Esophagus squamous epithelium (tissue), 5 donors: ENCODE measurements at regions not wholly inside any gene's neighbourhood (a gene's known extent, or its start where the extent isn't known, plus 50 kb on each side); places are given as distances from the start of the nearest gene placed in this dataset.

Experiments used
- DNase-seq: peaks from one replicate; lab custom pipeline; 2025; lab: John Stamatoyannopoulos, UW
- H3K27ac ChIP-seq, 4 donors: fragments of 200-600 bp; sonication (generic); one replicate each; pipeline ENCODE4 v1.5.1; 2016 to 2019; ENCODE audit warnings: mild to moderate bottlenecking in 1 of 4
- H3K27me3 ChIP-seq, 4 donors: fragments of 200-600 bp; sonication (generic); 1 replicate in 3 of 4; 2 replicates in 1 of 4; pipeline versions ENCODE4 v1.5.1 to v1.6.0; 2017 to 2021; ENCODE audit warnings: antibody characterized with exemption in 1 of 4
- H3K36me3 ChIP-seq, 3 donors: fragments of 200-600 bp; sonication (generic); one replicate each; pipeline ENCODE4 v1.5.1; 2016 to 2019
- H3K4me1 ChIP-seq, 3 donors: fragments of 200-600 bp; sonication (generic); one replicate each; pipeline ENCODE4 v1.5.1; 2017 to 2019
- H3K4me3 ChIP-seq, 4 donors: fragments of 200-600 bp; sonication (generic); 1 replicate in 3 of 4; 2 replicates in 1 of 4; pipeline ENCODE4 v1.5.1; 2016 to 2019; ENCODE audit warnings: mild to moderate bottlenecking in 2 of 4, moderate library complexity in 1 of 4
- H3K9me3 ChIP-seq, 3 donors: fragments of 200-600 bp; sonication (generic); one replicate each; pipeline ENCODE4 v1.5.1; 2016 to 2019
- CTCF ChIP-seq, 6 experiments: fragments of 450-650 bp in 4 of 6; fragments of 200-600 bp in 2 of 6; sonication (generic) in 2 of 6; IDR thresholded peaks; one replicate each; pipeline ENCODE4 v1.5.1; 2016 to 2019; ENCODE audit warnings: antibody characterized with exemption in 6 of 6, mild to moderate bottlenecking in 4 of 6, moderate library complexity in 4 of 6
- POLR2A ChIP-seq, 4 donors: fragments of 450-650 bp; IDR thresholded peaks; one replicate each; pipeline ENCODE4 v1.6.1; 2017; ENCODE audit warnings: antibody characterized with exemption in 4 of 4, mild to moderate bottlenecking in 4 of 4, moderate library complexity in 3 of 4
- WGBS, 2 donors: methylation state at CpG; one replicate each; pipeline ENCODE4 v1.1.5; 2018; 5-methylcytosine and 5-hydroxymethylcytosine counted together
- intact Hi-C: fragments of 100-400 bp; cut with DNase I; formaldehyde crosslinking; loops from one replicate; pipeline ENCODE4 v1.15.0; 2022
- donor health status: DM: yes; HTN: yes; CAD: no.

- no peak for DNase-seq
- H3K9me3 ChIP-seq = no peaks in the 10 kb centered on the region
- H3K4me3 ChIP-seq = no peak overlapping the region
- 67% methylated on average over 4 of the region's 4 CpGs for WGBS, 2 donors
- intact Hi-C loops = no loop called here
- no peak overlapping the region for H3K27ac ChIP-seq
- no peak for TF ChIP-seq CTCF (IDR thresholded peaks at IDR 0.05)
- no peak for TF ChIP-seq POLR2A (IDR thresholded peaks at IDR 0.05)
- H3K4me1 ChIP-seq = peaks cover 0 to 11% (median 0%) of the 10 kb centered on the region in 3 donors
- no peaks in the 10 kb centered on the region for H3K36me3 ChIP-seq
- H3K27me3 ChIP-seq = no peaks in the 10 kb centered on the region
Measured at GRCh38 chr18:78191276-78191675, 788.3 kb upstream of the SALL3 start.

- H3K27ac ChIP-seq = no peak overlapping the region
- WGBS, 2 donors = 0% methylated on average over 1 of the region's 1 CpG
- peaks cover 0 to 11% (median 0%) of the 10 kb centered on the region in 3 donors for H3K4me1 ChIP-seq
- TF ChIP-seq POLR2A (IDR thresholded peaks at IDR 0.05) = no peak
- peak in 4 of 6 experiments; percentile 19 to 67 (median 34) for TF ChIP-seq CTCF (IDR thresholded peaks at IDR 0.05)
- DNase-seq = no peak
- H3K4me3 ChIP-seq = no peak overlapping the region
- intact Hi-C loops = no loop called here
- H3K27me3 ChIP-seq = no peaks in the 10 kb centered on the region
- no peaks in the 10 kb centered on the region for H3K9me3 ChIP-seq
- H3K36me3 ChIP-seq = no peaks in the 10 kb centered on the region
Measured at GRCh38 chr18:78192054-78192453, 787.6 kb upstream of the SALL3 start.

GRCh38 chr18:78196280-78196679 is 783.3 kb upstream of the SALL3 start:
- no peak for TF ChIP-seq POLR2A (IDR thresholded peaks at IDR 0.05)
- TF ChIP-seq CTCF (IDR thresholded peaks at IDR 0.05) = no peak

GRCh38 chr18:78199002-78199401 is 780.6 kb upstream of the SALL3 start:
- Histone ChIP-seq H3K27me3 (no peaks in the 10 kb centered on the region), H3K4me3 (no peak overlapping the region), H3K4me1 (no peaks in the 10 kb centered on the region), H3K36me3 (no peaks in the 10 kb centered on the region), H3K27ac (no peak overlapping the region), H3K9me3 (no peaks in the 10 kb centered on the region)
- 60 to 70% methylated on average over 5 of the region's 5 CpGs for WGBS, 2 donors
- no peak for DNase-seq
- intact Hi-C loops = no loop called here
- no peak for TF ChIP-seq CTCF (IDR thresholded peaks at IDR 0.05)
- no peak for TF ChIP-seq POLR2A (IDR thresholded peaks at IDR 0.05)

More at GRCh38 chr18:78196280-78196679, 783.3 kb upstream of the SALL3 start:
- no peak for DNase-seq
- Histone ChIP-seq H3K4me1 (peaks cover 0 to 11% (median 0%) of the 10 kb centered on the region in 3 donors), H3K4me3 (no peak overlapping the region), H3K9me3 (no peaks in the 10 kb centered on the region), H3K27ac (no peak overlapping the region), H3K27me3 (no peaks in the 10 kb centered on the region), H3K36me3 (no peaks in the 10 kb centered on the region)
- intact Hi-C loops = no loop called here
- WGBS, 2 donors = 78 to 79% methylated on average over 2 of the region's 2 CpGs

- H3K4me1 ChIP-seq = no peaks in the 10 kb centered on the region
- no peaks in the 10 kb centered on the region for H3K36me3 ChIP-seq
- no peak for TF ChIP-seq POLR2A (IDR thresholded peaks at IDR 0.05)
- TF ChIP-seq CTCF (IDR thresholded peaks at IDR 0.05) = no peak
- H3K27ac ChIP-seq = no peak overlapping the region
- 62 to 79% methylated on average over 4 of the region's 4 CpGs for WGBS, 2 donors
- H3K4me3 ChIP-seq = no peak overlapping the region
- DNase-seq = no peak
- no peaks in the 10 kb centered on the region for H3K9me3 ChIP-seq
- no peaks in the 10 kb centered on the region for H3K27me3 ChIP-seq
- intact Hi-C loops = no loop called here
Measured at GRCh38 chr18:78199611-78200010, 780.0 kb upstream of the SALL3 start.
